NOMO-1 treated with dmso at 0.1 percent for 144 hours (cell line): ENCODE measurements at regions not wholly inside any gene's neighbourhood (a gene's known extent, or its start where the extent isn't known, plus 50 kb on each side); places are given as distances from the start of the nearest gene placed in this dataset.

Experiments used
- DNase-seq: peaks from one replicate; lab custom pipeline; 2025; ENCODE audit not compliant: unreplicated experiment; lab: John Stamatoyannopoulos, UW

GRCh38 chr14:100436745-100437406 is 113.7 kb downstream of the SLC25A47 start:
- DNase-seq: no peak

DNA sequence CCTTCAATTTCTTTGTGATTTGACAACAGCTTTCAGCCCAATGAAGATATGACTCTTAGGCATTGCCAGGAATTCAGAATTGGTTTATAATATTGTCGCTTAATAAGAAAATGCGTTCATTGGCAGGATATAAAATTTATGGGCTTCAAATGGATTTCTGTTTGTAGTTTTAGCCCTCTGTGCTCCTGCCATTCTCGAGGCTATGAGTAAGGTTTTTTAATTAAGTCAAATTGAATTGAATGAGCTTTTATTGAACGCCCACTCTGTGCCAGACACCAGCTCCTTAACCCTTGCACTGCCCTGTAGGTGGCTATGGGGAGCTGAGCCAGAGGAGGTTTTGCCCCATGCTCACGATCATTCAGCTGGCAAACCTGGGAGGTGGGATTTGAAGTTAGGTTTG is 115.1 kb downstream of the SLC25A47 start:
- DNase-seq: no peak

- no peak for DNase-seq
These were observed 115.8 kb downstream of the SLC25A47 start for GRCh38 chr14:100438678-100439592.

DNA sequence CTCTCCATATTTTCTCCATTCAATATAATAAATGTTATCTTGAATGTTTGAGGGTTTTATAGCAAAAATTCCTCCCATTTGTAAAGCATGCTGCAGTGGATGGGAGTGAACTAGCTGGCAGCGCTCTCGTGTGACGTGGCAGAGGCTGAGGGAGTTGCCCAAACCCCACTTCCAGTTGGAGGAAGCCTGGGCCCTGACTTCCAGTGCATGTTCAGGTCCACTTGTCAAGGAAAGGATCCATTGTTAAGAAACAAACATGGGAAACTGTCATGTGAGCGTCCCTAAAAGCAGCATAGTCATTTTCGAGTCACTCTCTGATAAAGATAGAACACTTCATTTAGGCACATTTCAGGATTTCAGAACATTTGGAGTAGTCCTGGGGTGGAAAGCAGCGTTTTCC is 116.6 kb downstream of the SLC25A47 start:
- DNase-seq: no peak

GRCh38 chr14:100440207-100440631 is 117.1 kb downstream of the SLC25A47 start:
- no peak for DNase-seq

DNA sequence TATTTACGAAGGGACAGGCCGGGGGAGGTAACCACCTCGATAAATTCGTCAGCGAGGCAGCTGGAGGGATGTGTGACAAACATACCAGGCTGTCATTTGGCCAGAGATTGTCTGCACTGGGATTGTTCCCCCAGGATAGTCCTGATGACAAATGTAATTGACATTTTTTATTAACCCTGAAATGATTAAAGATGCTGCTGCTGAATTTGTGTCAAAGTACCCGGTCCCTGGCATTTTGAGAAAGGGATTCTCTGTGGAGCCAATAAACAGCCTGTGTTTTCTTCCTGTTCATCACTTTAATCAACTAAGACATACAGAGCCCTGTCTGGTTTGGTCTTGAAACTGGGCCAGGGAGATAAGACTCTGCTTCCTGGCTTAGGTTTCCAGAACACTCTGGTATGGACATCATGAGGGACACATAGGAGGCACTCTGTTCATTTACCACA is 117.6 kb downstream of the SLC25A47 start:
- no peak for DNase-seq

DNA sequence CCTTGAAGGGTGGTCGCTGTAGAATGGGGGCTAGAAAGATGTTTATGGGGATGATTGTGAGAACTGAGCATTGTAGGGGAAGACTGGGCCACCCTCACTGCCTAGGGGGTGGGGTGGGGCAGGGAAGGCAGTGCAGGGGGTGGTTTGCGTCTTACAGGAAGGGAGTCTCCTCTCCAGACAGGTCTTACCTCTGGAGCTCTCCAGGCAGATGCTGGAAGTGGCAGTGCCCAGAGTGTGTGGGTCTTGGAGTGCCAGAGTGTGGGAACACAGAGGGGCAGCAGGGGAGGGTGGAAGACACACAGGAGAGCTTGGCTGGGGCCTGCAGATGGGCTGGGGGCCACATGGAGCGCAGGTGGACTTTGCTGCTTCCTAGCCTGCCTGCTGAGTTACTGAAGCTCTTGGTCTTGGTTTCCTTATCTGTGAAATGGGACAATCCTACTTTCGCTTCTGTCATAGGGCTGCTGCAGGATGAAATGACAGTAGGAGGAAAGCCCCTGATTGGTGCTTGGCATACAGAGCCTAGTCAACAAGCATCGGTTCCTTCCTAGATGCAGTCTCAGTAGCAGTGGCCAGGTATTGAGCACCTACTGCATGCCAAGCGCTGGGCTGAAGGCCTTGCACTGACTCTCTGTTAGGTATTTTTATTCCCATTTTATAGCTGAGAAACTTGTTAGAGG is 118.3 kb downstream of the SLC25A47 start:
- DNase-seq: no peak

DNA sequence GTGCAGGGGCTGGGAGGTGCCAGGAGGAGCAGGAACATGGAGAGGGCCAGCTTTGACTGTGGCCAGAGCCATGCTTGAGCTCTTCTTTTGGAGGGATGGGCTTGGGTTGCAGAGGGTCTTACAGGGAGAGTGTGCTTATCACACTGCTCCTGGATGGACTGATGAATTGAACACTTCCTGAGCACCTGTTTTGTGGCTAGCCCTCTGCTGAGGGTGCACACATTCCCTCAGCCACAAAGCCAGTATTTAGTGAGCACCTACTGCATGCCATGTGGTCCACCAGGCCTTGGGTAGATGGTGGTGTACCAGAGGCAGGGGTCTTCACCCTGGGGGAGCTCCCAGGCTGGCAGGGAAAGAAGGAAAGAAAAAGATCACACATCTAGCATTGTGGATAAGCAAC is 118.9 kb downstream of the SLC25A47 start:
- DNase-seq: no peak

GRCh38 chr14:100442498-100443490 is 119.7 kb downstream of the SLC25A47 start:
- no peak for DNase-seq

- DNase-seq: no peak
These were observed 120.5 kb downstream of the SLC25A47 start for GRCh38 chr14:100443603-100444002.

DNA sequence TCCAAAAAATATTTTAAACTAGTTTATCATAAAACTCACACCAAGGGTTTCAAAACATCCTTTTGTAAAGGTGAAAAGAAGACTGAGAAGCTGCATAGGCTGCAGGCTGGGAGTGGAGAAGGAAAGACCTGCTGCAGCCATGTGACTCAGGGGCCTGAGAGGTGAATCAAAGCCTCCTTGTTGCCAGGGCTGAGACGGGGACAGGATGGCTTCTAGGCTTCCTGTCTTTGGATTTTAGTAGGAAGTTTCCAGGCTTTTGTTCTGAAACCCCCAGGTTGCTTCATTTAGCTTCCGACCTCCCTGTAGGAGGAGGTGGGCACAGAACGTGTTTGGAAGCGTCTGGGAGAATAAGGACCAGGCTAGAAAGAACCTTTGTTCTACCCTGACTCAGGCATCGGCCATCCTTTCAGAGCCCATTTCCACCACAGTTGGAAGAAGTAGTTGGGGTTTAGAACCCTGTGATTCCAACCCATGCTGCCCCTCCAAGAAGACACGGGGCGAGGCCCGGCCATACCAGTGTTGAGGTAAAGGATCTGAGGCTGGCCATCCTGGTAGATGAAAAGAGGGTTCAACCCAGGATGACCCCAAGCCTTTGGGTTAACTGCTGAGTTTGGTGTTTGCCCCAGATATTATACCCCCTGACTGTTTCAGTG is 122.4 kb downstream of the SLC25A47 start:
- DNase-seq: no peak

DNA sequence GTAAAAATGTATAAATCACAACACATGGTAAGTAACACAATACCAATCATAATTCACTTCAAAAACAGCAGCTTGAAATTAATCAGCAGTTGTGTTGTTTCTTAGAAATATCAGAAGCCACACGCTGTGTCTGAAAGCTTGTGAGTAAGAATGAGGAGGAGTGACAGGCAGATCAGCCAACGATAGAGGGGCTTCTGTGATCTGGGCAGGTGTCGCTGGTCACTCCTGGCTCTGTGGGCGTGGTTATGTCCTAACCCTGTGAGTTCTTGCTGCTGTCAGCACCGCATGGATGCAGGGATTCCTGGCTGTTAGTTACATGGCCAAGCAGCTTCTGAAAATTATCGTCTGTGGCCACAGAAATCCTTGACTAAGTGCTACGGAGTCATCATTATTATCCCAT is 123.4 kb downstream of the SLC25A47 start:
- DNase-seq: no peak

- DNase-seq: no peak
These were observed 125.2 kb downstream of the SLC25A47 start for GRCh38 chr14:100448376-100448775.

GRCh38 chr14:100449225-100449987 is 126.3 kb downstream of the SLC25A47 start:
- no peak for DNase-seq

DNA sequence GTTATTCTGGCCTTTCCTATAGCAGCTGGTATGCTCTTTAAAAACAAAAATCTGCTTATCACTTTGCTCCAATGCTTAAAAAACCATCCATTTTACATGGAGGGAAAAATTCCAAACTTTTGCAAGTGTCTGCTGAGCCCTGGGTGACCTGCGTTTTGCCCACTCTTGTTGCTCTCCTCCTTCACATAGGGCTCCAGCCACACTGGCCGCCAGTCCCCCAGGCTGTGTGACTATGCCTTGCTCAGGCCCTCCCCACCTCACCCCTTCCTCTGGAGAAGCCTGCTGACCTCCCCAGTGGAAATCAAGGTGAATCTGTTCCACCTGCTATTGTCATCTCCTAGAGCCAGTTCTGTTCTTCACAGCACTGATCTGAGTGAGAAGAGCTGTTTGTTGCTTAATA is 126.9 kb downstream of the SLC25A47 start:
- DNase-seq: no peak

- no peak for DNase-seq
These were observed 127.6 kb downstream of the SLC25A47 start for GRCh38 chr14:100450736-100451135.

GRCh38 chr14:100451264-100451663 is 128.1 kb downstream of the SLC25A47 start:
- no peak for DNase-seq

DNA sequence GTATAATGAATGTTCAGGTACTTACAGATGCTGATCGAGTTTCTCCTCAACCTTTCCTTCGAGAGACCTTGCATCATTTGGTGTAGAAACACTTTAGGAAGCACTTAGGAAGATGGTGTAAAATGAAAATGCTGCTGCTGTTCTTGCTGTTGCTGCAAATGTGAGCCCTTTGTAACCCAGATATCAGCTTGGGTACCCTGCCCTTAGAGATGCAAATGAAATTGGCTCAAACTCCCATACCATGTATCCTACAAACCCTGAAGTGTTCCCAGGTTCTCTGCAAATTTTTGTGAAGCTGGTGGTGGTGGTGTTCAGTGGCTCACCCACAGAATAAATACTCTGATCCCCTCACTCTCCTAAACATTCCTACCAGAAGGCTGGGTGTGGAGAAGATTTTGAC is 130.8 kb downstream of the SLC25A47 start:
- no peak for DNase-seq

DNA sequence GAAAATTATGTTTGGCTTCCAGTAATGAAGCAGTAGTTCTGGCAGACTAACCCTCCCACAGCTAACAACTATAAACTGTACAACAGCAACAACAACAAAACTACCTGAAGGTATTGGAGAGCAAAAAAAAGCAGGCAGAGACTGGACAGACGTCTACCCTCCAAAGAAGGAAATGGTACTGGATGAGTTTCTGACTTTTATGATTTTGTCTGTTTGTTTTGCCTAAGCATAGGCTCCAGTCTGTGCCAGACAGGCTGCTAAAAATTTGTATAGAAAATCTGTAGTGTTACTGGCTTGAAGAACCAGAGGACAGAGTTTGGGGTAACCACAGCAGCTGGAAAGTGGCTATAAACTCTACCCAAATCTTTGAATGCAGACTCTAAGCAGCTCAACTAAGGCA is 131.3 kb downstream of the SLC25A47 start:
- no peak for DNase-seq
